ENCODE measurements at regions not wholly inside any gene's neighbourhood (a gene's known extent, or its start where the extent isn't known, plus 50 kb on each side); places are given as distances from the start of the nearest gene placed in this dataset.

DNA sequence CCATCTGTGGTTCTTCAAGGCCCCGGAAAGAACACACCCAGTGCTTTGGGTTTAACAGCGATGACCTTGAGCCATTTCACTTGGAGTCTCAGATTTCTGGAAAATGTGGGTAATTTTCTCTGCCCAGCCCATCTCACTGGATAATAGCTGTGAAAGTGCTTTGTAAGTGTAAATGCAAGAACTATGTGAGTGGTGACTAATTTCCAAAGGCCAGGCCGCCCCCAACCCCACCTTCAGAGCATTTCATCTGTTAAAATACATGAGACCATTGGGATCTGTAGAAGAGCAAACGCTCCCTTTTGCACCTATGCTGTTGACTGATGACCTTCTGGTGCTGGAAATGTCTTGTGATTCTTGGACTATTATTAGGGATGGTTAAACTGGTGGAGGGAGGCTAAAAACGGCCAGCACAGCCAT lies 196.8 kb upstream of the LPP start:
- Histone ChIP-seq H3K36me3 (no peaks in the 10 kb centered on the region), H3K27ac (no peak overlapping the region), H3K4me1 (peaks cover 17% of the 10 kb centered on the region), H3K9me3 (no peaks in the 10 kb centered on the region), H3K4me3 (no peak overlapping the region), H3K27me3 (ENCODE audit: low read depth) (no peaks in the 10 kb centered on the region)
- DNase-seq (no peak), ATAC-seq (no peak)
- TF ChIP-seq, protein P1, sequence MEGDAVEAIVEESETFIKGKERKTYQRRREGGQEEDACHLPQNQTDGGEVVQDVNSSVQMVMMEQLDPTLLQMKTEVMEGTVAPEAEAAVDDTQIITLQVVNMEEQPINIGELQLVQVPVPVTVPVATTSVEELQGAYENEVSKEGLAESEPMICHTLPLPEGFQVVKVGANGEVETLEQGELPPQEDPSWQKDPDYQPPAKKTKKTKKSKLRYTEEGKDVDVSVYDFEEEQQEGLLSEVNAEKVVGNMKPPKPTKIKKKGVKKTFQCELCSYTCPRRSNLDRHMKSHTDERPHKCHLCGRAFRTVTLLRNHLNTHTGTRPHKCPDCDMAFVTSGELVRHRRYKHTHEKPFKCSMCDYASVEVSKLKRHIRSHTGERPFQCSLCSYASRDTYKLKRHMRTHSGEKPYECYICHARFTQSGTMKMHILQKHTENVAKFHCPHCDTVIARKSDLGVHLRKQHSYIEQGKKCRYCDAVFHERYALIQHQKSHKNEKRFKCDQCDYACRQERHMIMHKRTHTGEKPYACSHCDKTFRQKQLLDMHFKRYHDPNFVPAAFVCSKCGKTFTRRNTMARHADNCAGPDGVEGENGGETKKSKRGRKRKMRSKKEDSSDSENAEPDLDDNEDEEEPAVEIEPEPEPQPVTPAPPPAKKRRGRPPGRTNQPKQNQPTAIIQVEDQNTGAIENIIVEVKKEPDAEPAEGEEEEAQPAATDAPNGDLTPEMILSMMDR (IDR thresholded peaks at IDR 0.05), result no peak
- intact Hi-C loops (cut with DNase I), result no loop called here

DNA sequence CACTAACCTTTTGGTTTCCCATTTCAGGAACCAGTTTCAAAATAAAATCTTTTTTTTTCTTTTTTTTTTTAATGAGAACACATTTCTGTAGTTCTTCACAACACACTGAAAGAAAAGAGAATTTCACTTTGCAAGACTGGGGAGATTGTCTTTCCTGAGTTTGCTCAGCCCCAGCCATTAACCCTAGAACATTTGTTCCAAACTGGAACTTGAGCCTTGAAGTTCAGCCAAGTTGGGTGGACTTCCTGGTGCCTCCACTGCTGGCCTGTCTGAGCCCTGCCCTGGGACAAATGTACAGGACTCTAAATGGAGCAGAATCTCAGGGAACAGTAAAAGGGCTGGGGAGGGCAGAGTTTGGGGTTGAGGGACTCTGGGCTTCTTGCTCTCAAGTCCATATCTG lies 196.4 kb upstream of the LPP start:
- intact Hi-C loops (cut with DNase I), result no loop called here
- no peaks in the 10 kb centered on the region for H3K9me3 ChIP-seq
- ATAC-seq (no peak), DNase-seq (no peak)
- H3K4me3 ChIP-seq, result no peak overlapping the region
- H3K4me1 ChIP-seq, result peaks cover 17% of the 10 kb centered on the region
- no peaks in the 10 kb centered on the region for H3K36me3 ChIP-seq
- H3K27ac ChIP-seq, result no peak overlapping the region
- no peaks in the 10 kb centered on the region for H3K27me3 ChIP-seq (ENCODE audit: low read depth)
- TF ChIP-seq, protein P1 (IDR thresholded peaks at IDR 0.05), result no peak

DNA sequence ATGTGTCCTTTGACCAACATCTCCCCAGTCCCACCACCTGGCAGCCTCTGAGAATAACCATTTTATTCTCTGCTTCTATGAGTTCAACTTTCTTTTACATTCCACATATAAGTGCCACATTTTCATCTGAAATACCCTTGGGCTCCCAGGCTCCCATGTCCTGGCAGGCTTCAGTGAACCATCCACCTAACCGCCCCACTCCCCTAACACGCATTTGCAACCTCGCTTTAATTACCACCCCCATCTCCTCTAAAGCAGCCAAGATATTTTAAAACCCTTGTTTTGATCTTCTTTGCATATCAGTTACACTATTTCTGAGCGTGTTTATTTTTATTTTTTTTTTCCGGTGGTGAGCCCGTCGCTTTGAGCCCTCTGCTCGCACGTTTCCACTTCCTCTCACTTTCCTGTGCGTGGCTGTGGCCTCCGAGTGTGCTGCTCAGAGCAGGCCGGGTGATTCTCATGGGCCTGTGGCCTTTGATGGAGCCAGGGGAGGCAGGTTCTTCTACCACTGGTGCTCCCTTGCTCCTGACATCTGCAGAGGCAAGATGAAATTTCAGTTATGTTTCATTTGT lies 195.4 kb upstream of the LPP start:
- intact Hi-C loops (cut with DNase I), result no loop called here
- no peaks in the 10 kb centered on the region for H3K27me3 ChIP-seq (ENCODE audit: low read depth)
- TF ChIP-seq, protein P1 (IDR thresholded peaks at IDR 0.05), result no peak
- no peaks in the 10 kb centered on the region for H3K9me3 ChIP-seq
- peaks cover 25% of the 10 kb centered on the region for H3K4me1 ChIP-seq
- DNase-seq, result no peak
- H3K36me3 ChIP-seq, result no peaks in the 10 kb centered on the region
- H3K27ac ChIP-seq, result no peak overlapping the region
- no peak overlapping the region for H3K4me3 ChIP-seq
- no peak for ATAC-seq

DNA sequence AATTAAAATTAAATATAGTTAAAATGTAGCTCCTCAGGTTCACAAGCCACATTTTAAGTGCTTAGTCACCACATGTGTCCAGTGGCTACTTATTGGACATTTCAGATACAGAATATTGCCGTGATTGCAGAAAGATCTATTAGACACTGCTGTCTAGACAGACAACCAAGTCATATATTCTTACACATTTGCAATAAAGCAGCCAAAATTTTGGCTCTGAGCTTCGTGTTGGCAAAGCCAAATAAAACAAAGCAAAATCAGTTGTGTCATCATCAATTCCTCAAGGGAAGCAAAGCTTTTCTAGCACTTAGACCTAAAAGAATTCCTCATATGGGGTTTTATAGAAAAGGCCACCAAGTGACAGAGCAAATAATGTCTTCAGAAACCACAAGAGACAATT lies 193.1 kb upstream of the LPP start:
- no peak for DNase-seq
- TF ChIP-seq, protein P1 (IDR thresholded peaks at IDR 0.05), result no peak
- no peaks in the 10 kb centered on the region for H3K36me3 ChIP-seq
- H3K9me3 ChIP-seq, result no peaks in the 10 kb centered on the region
- no peak overlapping the region for H3K27ac ChIP-seq
- no peak for ATAC-seq
- H3K27me3 ChIP-seq (ENCODE audit: low read depth), result no peaks in the 10 kb centered on the region
- no peak overlapping the region for H3K4me3 ChIP-seq
- peaks cover 27% of the 10 kb centered on the region for H3K4me1 ChIP-seq
- intact Hi-C loops (cut with DNase I), result no loop called here

DNA sequence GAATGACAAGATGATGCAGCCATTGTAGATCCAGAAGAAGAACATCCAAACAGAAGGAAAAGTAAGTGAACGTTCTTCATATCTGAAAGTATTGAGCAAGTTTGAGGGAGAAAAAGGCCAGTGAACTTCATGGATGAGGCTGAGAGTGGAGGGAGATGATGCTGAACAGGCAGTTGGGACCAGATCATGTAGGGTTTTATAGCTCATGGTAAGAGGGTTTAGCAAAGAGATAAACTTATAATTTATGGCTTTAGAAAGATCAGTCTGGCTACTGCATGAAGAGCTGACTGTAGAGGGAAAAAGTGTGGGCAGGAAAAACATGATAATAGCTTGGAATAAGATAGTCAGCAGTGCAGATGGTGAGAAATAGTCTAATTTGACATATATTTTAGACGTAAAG lies 192.6 kb upstream of the LPP start:
- no peak for ATAC-seq
- TF ChIP-seq, protein P1 (IDR thresholded peaks at IDR 0.05), result no peak
- DNase-seq, result no peak
- intact Hi-C loops (cut with DNase I), result no loop called here
- no peaks in the 10 kb centered on the region for H3K36me3 ChIP-seq
- peaks cover 24% of the 10 kb centered on the region for H3K4me1 ChIP-seq
- no peaks in the 10 kb centered on the region for H3K9me3 ChIP-seq
- no peak overlapping the region for H3K4me3 ChIP-seq
- no peaks in the 10 kb centered on the region for H3K27me3 ChIP-seq (ENCODE audit: low read depth)
- no peak overlapping the region for H3K27ac ChIP-seq

All from lower lobe of right lung (tissue), 2 donors.